AG09309 (cell line): ENCODE measurements at regions not wholly inside any gene's neighbourhood (a gene's known extent, or its start where the extent isn't known, plus 50 kb on each side); places are given as distances from the start of the nearest gene placed in this dataset.

Experiments
- DNase-seq: peaks from one replicate; pipeline ENCODE4 v3.0.0-alpha.2; 2010; ENCODE audit warnings: low read depth
- H3K4me3 ChIP-seq: 2 replicates; pipeline ENCODE4 v1.5.1; 2011; ENCODE audit warnings: mild to moderate bottlenecking, low read depth, low read length, moderate library complexity; ENCODE audit not compliant: control insufficient read depth
- TF ChIP-seq, protein P1 (sequence below): IDR thresholded peaks from 2 replicates; pipeline ENCODE4 v1.5.1; 2011; ENCODE audit warnings: mild to moderate bottlenecking, low read depth, low read length, inconsistent platforms; ENCODE audit not compliant: insufficient read depth, control insufficient read depth; ENCODE audit errors: missing control alignments

DNA sequence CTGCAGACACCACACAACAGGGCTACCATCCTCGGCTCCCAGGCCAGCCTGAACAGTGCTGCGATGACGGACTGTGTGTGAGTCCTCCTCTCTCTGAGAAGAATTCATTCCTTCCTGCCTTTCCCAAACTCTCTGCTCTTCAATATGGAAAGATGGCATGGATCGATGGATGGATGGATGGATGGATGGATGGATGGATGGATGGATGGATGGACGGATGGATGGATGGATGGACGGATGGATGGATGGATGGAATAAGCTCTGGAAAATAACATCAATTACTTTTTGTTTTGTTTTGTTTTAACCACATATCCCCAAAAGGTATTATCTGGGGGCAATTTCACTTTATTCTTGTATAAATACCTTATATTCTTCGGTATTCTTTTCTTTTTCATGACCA lies 151.9 kb downstream of the AKR1D1 start:
- no peak for DNase-seq
- TF ChIP-seq, protein P1, sequence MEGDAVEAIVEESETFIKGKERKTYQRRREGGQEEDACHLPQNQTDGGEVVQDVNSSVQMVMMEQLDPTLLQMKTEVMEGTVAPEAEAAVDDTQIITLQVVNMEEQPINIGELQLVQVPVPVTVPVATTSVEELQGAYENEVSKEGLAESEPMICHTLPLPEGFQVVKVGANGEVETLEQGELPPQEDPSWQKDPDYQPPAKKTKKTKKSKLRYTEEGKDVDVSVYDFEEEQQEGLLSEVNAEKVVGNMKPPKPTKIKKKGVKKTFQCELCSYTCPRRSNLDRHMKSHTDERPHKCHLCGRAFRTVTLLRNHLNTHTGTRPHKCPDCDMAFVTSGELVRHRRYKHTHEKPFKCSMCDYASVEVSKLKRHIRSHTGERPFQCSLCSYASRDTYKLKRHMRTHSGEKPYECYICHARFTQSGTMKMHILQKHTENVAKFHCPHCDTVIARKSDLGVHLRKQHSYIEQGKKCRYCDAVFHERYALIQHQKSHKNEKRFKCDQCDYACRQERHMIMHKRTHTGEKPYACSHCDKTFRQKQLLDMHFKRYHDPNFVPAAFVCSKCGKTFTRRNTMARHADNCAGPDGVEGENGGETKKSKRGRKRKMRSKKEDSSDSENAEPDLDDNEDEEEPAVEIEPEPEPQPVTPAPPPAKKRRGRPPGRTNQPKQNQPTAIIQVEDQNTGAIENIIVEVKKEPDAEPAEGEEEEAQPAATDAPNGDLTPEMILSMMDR: no peak
- no peak overlapping the region for H3K4me3 ChIP-seq

- TF ChIP-seq, protein P1: no peak
- DNase-seq: no peak
These were observed 152.5 kb downstream of the AKR1D1 start for GRCh38 chr7:138228769-138229168.

GRCh38 chr7:138233189-138233588 lies 156.9 kb downstream of the AKR1D1 start:
- no peak overlapping the region for H3K4me3 ChIP-seq
- TF ChIP-seq, protein P1: no peak
- DNase-seq: no peak

More at GRCh38 chr7:138228769-138229168, 152.5 kb downstream of the AKR1D1 start:
- no peak overlapping the region for H3K4me3 ChIP-seq

GRCh38 chr7:138235207-138235606 lies 158.9 kb downstream of the AKR1D1 start:
- H3K4me3 ChIP-seq: no peak overlapping the region
- DNase-seq: no peak
- TF ChIP-seq, protein P1: no peak

GRCh38 chr7:138237995-138238394 lies 161.7 kb downstream of the AKR1D1 start:
- DNase-seq: no peak
- no peak overlapping the region for H3K4me3 ChIP-seq
- TF ChIP-seq, protein P1: no peak

DNA sequence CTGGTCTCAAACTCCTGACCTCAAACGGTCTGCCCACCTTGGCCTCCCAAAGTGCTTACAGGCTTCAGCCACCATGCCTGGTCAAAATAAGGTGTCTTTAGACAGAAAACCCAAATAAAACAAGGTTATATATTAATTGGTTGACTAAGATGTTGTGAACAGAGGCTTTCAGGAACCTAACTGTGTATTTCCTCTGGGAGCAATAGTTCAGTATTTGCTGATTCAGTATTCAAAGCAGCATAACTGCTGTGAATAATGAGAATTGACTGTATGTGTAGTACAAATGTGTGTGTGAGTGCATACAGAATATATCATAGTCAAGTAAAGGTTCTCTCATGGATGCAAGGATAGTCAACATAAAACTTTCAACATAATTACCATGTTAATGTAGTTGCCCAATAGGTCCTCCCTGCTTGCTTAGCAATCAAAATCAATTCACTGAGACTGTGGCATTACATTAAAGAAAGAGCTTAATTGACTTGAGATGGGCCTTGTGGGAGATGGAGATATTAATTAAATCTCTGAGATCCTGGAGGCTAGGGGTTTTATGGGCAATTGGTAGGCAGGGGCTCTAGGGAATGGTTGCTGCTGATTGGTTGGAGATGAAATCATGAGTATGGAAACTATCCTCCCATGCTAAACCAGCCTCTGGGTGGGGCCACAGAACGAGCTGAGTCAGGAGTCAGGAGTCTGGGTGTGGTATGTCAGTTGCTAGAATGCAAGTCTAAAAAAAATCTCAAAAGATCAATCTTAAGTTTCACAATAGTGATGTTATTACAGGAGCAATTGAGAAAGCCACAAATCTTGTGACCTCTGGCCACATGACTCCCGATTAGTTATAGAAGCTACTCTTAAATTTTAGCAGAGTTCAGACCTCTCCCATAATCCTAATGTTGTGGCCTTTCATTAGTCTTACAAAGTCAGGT lies 162.7 kb downstream of the AKR1D1 start:
- DNase-seq: no peak
- TF ChIP-seq, protein P1: no peak

More for the DNA sequence above, 162.7 kb downstream of the AKR1D1 start:
- H3K4me3 ChIP-seq: no peak overlapping the region
